ENCODE measurements at regions not wholly inside any gene's neighbourhood (a gene's known extent, or its start where the extent isn't known, plus 50 kb on each side); places are given as distances from the start of the nearest gene placed in this dataset.

DNA sequence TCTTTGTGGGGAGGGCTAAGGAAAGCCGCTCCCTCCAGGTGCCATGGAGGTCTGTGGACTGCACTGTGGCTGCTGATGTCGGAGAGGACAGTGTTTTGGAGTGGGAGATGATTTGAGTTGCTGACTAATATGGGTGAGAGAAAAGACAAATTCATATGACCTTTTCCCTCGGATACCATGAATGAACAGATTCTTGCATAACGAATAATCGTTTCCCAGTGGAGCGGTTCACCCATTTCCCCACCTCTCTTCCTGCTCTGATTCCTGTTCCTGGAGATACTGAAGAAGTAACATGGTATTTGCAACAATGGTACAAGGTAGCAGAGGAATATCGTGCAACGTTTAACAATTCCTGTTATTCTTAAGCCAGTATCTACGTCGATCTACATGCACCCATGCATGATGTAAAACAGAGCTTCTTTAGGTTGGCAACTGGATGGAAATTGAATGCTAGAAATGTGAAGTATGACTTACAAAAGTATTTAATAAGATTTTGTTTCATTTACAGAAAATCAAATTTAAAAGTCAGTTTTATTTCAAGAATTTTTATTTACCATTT lies 227.1 kb downstream of the TOMM20 start:
- TF ChIP-seq, protein P1, sequence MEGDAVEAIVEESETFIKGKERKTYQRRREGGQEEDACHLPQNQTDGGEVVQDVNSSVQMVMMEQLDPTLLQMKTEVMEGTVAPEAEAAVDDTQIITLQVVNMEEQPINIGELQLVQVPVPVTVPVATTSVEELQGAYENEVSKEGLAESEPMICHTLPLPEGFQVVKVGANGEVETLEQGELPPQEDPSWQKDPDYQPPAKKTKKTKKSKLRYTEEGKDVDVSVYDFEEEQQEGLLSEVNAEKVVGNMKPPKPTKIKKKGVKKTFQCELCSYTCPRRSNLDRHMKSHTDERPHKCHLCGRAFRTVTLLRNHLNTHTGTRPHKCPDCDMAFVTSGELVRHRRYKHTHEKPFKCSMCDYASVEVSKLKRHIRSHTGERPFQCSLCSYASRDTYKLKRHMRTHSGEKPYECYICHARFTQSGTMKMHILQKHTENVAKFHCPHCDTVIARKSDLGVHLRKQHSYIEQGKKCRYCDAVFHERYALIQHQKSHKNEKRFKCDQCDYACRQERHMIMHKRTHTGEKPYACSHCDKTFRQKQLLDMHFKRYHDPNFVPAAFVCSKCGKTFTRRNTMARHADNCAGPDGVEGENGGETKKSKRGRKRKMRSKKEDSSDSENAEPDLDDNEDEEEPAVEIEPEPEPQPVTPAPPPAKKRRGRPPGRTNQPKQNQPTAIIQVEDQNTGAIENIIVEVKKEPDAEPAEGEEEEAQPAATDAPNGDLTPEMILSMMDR (IDR thresholded peaks at IDR 0.05) = no peak
- no peak for TF ChIP-seq POLR2AphosphoS5 (IDR thresholded peaks at IDR 0.05; ENCODE audit: low read depth, low read length)
- TF ChIP-seq, protein P2, sequence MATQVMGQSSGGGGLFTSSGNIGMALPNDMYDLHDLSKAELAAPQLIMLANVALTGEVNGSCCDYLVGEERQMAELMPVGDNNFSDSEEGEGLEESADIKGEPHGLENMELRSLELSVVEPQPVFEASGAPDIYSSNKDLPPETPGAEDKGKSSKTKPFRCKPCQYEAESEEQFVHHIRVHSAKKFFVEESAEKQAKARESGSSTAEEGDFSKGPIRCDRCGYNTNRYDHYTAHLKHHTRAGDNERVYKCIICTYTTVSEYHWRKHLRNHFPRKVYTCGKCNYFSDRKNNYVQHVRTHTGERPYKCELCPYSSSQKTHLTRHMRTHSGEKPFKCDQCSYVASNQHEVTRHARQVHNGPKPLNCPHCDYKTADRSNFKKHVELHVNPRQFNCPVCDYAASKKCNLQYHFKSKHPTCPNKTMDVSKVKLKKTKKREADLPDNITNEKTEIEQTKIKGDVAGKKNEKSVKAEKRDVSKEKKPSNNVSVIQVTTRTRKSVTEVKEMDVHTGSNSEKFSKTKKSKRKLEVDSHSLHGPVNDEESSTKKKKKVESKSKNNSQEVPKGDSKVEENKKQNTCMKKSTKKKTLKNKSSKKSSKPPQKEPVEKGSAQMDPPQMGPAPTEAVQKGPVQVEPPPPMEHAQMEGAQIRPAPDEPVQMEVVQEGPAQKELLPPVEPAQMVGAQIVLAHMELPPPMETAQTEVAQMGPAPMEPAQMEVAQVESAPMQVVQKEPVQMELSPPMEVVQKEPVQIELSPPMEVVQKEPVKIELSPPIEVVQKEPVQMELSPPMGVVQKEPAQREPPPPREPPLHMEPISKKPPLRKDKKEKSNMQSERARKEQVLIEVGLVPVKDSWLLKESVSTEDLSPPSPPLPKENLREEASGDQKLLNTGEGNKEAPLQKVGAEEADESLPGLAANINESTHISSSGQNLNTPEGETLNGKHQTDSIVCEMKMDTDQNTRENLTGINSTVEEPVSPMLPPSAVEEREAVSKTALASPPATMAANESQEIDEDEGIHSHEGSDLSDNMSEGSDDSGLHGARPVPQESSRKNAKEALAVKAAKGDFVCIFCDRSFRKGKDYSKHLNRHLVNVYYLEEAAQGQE (IDR thresholded peaks at IDR 0.05; ENCODE audit: insufficient read depth in 1 of 2, low read depth in 2 of 2, low read length in 1 of 2) = no peak

Measured in Panc1 (cell line).